AG08395 (cell line): ENCODE measurements at regions not wholly inside any gene's neighbourhood (a gene's known extent, or its start where the extent isn't known, plus 50 kb on each side); places are given as distances from the start of the nearest gene placed in this dataset.

ENCODE experiments used
- DNase-seq: peaks from one replicate; pipeline ENCODE4 v3.0.0; 2012; ENCODE audit warnings: mixed read lengths, low spot score

DNA sequence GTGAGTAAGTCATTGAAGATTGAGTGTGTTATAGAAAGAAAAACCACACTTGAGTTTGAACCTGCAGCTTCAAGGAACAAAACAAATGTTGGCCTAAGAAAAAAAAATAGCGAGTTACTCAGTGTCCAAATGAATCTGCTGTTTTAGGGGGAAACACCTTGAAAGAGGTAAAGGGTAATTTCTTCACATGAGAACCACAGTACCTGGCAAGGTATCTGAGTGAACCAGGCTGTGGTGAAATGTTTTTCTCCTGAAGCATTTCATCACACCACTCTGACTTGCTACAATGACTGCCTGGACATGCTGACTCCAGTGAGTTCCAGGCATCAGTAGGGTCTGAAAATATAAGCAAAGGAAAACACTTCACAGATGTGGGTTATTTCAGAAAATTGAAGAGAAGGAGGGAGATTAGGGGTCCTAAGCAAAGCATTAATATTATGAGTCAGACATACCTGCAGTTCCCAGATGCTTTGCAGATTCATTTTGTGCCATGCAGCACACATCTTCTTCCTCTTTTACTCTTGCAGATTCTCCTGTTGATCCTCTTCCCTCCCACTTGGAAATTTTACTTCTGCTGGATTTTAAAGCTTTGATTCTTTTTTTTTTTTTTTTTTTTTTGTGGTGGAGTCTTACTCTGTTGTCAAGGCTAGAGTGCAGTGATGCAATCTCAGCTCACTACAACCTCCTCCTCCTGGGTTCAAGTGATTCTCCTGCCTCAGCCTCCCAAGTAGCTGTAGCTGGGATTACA is 206.2 kb upstream of the SGK1 start:
- DNase-seq, result no peak

DNA sequence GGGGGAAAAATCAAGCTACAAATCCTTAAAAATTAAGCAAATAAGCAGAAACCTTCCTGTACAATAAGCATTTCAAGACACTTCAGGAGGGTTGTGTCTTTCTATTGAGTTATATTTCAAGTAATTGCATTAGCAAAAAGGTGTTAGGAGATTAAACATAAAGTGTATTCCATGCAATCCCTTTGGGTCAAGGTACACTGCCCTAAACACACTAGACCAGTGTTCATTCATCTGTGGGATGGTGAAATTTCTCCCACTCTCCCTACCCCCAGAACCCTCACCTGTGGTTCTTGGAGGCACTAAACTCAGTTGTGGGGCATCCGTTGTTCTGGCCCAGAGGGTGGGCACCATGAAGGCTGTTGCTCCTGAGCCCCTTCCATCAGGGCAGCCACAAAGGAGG is 205.1 kb upstream of the SGK1 start:
- DNase-seq, result no peak

DNA sequence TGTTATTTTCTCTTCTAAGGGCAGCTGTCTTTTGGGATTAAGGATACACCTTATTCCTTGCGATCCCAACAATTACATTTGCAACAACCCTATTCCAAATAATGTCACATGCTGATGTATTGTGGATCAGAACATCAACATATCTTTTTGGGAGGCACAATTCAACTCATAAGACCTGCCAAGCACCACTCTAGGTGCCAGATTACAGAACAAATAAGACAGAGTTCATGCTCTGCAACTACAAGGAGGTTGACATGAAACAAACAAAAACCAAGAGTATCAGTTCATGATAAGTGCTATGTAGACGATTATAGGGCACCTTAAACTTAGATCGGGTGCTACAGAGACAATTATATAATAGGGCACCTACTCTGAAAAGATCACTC is 203.2 kb upstream of the SGK1 start:
- no peak for DNase-seq

DNA sequence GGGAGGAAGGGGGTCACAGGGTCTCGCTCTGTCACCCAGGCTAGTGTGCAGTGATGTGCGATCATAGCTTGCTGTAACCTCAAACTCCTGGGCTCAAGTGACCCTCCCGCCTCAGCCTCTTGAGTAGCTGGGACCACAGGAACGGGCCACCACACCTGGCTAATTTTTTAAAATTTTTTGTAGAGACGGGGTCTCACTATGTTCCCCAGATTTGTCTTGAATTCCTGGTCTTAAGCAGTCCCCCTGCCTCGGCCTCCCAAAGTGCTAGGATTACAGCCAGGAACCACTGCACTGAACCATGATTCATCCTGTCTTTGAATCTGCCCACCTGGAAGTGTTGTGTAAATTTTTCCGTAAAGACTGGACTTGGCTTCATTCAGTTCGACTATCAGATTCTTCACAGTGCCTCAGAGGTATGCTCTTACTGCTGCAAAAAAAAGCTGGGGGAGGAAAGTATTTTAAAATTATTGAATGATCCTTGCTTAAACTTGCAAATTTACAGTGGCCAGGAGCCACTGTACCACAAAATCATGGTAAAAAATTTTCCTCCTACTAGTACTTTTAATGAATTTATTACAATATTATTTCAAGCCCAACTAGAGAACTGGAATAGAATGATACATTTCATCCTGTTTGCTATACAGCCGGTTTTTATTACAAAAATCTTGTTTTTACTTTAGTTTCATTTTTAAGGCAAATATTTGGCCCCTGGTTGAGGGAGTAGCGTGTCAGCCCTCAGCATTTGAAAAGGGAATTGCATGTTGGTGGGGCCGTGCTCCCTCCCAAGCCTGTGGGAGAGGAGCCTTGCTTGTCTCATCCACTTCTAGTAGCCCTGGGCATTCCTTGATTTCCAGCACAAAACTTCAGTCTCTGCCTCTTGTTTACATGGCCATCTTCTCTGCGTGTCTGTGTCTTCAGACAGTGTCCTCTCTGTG is 202.5 kb upstream of the SGK1 start:
- peak; percentile 4 for DNase-seq

DNA sequence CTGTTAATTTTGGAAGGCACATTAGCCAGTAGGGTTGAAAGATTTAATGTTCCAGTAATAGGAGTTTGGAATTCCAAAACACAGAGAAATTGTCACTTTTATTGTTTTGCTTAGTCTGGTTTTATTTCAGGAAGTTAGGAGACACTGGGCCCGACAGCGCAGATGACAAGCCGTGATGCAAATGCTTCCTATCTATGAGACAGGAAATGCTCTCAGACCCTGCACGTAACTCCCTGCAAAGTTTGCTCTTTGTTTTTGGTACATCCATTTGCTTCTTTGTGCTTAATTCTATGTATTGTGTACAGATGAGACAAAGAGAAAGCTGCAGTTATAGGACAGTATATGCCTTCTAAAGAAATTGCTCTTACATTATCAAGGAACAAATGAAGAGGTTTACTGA is 201.6 kb upstream of the SGK1 start:
- DNase-seq, result no peak

DNA sequence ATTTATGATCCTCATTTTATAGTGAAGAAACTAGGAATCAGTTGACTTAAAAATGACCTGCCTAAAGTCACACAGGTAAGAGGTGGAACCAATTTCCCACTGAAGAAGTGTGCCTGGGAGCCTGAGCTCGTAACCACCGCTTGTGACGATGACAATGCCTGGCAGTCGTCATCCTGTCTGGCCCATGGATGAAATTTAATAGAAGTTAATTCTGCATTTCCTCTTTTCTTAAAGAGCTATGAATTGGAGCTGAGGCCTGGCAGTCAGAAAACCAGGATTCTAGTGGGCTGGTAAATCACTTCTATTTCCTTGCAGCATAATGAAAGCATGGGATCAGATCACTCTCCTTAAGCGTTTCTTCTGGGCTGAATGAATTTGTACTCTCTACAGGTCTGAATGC is 200.0 kb upstream of the SGK1 start:
- DNase-seq, result no peak

DNA sequence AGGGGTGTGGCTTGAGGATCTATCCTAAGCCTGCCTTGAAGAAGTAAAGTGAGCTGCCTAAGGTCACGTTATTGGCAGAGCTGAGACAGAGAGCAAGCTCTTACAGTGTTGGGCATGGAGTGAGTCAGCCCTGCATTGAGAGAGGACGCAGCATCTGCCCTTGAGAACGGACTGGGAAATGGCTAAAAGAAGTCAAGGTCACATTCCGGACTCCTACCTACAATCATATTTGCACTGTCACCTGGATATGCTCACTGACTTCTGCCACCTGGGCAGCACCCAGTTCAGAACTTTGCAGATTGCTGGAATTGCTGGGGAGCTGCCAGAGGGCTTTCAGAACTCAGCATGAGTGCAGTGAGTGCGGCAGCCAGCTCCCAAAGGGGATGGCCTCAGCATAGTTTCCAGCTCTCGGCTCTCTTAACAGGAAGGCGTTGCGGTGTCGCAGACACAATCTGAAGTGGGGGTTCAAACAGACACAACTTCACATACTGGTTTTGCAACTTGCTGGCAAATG is 199.3 kb upstream of the SGK1 start:
- peak; percentile 62 for DNase-seq

DNA sequence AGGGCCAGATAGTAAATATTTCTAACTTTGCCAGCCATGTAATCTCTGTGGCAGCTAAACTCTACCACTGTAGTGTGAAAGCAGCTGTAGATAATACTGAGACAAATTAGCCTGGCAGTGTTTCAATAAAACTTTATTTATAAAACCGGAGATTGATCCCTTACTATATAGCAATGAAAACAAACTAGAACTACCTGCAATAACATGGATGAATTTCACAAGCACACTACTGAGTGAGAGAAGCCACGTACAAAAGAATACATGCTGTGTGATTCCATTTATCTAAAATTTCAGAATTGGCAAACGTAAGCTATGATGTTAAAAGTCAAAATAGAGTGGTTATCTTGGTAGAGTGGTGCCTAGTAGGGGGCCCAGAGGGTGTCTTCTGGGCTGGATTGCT is 198.7 kb upstream of the SGK1 start:
- no peak for DNase-seq

DNA sequence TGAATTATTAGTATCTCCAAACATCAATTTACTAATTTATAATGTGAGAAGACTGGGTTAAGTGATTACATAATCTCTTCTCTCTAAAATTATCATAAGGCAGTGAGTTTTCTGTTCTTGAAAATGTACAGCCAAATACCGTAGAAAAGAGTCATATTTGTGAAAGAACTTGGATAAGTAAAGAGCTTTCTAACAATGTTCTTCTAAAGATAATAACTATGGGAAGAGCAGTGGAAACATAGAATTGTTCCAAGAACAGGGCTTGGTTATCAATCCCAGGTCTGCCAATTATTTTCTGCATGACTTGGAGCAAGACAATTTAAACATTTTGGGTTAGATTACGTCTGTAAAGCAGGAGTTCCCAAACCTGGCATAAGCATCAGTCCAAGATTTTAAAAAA is 198.1 kb upstream of the SGK1 start:
- no peak for DNase-seq

DNA sequence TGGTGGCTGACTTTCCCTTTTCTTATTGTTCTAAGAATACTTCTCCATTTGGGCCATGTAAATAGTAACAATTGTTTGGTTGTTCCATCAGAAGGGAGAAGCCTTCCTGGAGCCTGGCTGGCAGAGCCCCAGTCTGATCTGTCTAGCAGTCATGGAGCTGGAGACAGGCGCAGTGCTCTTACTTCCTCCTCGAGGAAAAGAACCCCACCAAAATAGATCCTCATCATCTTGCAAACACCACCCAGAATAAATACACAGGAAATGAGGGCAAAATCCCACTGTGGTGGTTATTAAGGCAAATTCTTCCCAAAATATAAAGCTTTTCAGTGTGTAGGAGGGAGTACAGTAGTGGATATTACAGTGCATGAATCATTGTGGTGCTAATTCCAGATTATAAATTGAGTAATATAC is 195.1 kb upstream of the SGK1 start:
- no peak for DNase-seq

DNA sequence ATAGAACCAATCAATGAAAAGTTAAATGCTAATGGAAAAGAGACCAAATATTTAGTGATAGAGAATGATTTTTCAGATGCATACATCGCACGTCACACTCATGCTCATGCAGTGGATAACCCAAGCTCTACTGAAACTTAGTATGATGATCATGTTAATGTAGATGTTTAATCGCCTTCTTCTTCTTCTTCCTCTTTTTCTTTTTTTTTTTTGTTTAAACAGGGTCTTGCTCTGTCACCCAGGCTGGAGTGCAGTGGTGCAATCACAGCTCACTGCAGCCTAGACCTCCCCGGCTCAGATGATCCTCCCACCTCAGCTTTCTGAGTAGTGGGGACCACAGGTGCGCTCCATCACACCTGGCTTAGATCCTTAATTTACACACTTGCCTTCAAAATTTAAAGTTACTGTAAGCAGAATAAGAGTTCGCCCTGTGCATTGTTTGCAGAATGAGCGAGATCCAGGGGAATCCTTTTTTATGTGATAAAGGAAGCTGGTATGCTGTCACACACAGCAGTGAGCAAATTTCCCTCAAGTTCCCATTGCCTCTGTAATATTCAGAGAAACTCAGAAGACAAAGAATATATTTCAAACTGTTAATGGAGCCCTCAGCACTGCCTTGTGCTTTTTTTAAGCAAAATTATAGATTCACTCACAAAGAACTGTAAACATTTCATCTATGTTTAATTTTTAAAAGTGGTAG is 194.2 kb upstream of the SGK1 start:
- DNase-seq, result no peak

DNA sequence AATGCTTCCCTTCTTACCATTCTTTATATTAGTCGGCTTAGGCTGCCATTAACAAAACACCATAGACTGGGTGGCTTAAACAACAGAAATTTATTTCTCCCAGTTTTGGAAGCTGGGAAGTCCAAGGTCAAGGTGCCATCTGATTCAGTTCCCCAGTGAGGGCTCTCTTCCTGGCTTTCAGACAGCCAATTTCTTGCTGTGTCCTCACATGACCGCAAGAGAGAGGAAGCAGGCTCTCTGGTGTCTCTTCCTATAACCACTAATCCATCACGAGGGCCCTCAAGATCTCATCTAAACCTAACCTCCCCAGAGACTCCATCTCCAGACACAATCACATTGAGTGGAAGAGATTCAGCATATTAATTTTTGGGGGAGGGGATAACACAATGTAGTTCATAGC is 193.0 kb upstream of the SGK1 start:
- DNase-seq, result no peak

DNA sequence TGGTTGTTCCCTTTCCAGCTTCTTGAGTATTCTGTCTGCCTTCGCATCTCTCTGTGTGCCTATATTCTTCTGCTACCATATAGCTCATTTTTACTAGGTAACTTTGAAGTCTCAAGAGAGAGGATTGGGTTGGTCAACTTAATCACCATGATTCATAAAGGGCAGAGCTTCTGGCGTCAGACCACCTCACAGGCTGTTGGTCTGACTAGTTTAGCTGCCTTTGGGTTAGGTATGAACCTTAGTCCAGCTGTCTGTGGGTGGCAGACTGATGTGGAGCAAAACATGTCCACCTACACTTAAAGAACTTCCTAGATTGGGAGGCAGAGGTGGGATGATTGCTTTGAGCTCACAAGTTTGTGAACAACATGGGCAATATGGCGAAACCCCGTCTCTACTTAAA is 192.2 kb upstream of the SGK1 start:
- no peak for DNase-seq

DNA sequence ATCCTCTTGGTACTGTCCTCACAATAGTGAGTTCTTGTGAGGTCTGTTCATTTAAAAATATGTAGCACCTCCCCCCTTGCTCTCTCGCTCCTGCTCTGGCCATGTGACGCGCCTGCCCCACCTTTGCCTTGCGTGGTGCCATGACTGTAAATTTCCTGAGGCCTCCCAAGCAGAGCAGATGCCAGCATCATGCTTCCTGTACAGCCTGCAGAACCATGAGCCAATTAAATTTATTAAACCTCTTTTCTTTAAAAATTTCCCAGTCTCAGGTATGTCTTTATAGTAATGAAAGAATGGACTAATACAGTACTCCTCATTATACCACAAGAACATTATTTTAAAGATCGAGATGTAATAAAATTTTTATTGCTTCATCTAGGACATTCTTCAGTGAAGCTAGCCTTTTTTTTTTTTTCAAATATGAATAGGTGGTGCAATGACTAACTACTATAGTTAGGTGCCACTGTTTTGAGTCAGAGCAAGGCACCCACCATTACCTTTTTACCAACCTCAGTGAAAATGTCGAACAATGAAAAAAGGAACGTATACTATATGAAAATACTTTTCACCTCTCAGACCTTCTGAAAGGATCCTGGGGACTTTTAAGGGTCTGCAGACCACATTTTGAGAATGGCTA is 191.1 kb upstream of the SGK1 start:
- DNase-seq, result no peak

DNA sequence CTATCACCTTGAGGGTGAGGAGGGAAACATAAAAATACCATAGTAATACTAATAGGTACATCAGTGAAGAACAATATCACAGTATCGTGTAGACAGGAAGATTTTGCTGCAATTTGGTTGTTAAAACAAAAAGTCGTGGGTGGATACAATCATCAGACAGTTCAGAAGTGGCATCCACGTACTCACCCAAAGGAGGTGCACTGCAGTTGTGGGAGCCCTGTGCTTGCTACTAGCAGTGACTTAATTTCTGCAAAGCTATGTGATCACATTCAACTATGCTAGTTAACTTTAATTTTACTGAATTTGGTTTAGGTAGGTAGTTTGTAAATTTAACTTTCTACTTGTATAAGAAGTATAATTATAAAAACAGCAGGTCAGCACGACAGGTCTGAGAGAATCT is 188.2 kb upstream of the SGK1 start:
- no peak for DNase-seq

DNA sequence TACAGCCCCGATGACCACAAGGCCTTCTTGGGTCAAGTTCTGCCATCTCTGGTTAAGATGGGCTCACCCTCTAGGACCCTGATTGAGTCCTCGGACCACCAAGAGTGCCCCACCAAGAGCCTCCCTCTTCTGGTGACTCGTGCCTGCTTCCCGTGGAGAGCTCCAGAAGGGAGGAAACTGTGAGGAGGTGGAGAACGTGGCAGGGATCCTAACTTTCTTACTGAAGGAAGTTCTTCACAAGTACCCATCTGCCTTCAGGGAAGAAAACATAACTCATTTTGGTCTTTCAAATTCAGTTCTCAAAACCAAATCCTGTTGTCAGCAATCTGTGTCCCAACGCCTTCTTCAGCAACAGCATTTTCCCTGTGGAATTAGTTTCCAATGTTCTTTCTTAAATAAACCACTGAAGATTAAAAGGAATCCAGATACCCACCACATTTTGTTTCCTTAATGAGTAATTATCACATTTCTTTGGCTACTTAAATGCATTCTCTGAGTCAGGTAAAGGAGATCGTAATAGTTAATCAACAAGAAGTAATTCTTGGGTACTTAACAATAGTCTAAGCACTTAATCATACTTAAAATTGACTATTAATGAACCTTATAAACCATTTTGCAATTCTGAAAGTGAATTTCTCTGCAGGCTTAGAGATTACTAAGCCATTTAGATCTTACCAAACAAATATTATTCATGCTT is 185.8 kb upstream of the SGK1 start:
- no peak for DNase-seq

DNA sequence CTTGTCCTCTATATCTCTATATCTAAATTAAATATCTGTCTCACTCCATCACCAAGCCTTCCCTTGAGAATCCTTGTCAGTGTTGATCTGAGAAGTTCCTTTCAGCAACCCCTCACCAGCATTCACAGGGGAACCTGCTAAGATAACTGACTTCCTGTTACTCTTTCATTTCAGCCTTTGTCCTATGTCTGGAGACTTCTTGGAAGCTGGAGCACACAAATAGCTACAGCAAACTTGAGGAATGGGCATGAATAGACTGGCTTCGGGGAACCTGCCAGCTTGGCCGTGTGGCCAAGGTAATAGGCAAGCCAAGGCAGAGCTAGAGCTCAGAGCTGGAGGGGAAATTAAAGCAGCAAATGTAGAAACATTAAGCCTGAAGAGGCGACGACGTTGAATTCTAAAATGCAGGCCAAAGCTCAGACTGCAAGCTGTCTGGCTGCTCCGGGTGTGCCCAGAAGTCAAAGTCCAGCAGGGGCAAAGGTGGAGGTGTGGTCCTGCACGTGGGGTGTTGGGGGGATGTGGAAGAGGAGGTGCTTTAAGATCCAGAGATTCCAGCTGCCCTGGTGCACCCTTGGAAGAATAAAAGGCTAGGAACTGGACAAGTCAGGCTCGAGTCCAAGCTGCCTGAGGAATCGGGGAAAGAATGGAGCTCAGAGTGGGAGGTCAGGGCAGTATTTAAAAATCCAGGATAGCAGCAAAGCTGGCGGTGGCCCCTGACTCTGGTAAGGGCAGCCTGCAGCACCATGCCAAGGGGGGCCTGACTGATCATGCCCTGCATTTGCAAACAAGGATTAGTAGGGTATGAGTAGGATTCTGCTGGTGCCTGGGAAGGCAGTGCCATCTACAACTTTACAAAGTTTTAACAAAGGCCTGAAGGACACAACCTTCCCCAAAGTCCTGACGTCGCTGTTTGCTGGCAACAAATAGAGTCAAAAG is 185.0 kb upstream of the SGK1 start:
- no peak for DNase-seq

DNA sequence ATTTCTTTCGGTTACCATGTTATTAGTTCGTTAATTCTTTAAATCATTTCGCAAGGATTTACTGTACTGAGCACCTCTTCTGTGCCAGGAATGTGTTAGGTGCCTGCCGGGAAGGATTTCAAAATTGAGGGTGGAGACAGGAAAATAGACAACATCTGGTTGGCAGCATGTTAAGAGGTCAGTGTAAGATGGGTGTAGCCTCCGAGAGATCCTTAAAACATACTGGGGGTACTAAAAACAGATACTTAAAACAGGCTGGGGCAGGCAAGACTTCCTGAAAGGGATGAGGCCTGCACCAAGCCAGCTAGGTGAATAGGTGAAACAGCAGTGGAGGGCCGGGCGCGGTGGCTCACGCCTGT is 178.0 kb upstream of the SGK1 start:
- DNase-seq, result no peak

DNA sequence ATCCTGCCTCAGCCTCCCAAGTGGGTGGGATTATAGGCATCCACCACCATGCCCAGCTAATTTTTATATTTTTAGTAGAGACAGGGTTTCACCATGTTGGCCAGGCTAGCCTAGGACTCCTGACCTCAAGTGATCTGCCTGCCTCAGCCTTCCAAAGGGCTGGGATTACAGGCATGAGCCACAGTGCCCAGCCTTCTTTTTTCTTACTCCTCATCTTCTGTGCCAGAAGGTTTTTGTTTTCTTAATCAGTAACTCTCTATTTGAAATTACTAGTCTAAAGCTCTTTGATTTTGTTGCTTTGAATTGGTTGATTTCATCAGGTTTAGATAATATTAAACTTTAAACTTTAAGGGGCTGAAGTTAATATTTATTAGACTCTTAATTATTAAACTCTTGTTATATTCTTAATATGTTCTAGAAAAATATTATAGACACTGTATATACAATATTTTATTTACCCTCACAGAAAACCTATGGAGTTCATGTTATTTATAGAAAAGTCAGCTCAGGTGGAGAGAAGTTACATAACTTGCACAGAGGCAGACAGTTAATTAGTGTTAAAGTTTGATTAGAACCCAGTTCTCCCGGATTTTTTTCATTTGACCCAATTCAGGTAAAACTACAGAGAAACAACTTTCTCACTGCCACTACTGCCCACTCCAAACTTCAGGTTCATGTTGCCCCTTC is 177.4 kb upstream of the SGK1 start:
- DNase-seq, result no peak

DNA sequence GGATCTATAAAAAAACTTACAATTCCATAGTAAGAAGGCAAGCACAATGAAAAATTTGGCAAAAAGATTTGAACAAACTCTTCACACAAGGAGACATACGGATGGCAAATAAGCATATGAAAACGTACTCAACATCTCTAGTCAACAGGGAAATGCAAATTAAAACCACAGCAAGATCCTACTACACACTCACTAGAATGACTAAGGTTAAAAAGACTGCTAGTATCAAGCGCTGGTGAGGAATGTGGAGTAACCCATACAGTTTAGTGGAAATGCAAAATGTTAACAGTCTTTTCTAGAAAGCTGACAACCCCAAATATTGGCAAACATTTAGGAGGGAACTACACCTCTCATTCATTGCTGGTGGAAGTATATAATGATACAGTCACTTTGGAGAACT is 175.9 kb upstream of the SGK1 start:
- no peak for DNase-seq
